Parathyroid adenoma (tissue), 2 donors: ENCODE measurements at regions not wholly inside any gene's neighbourhood (a gene's known extent, or its start where the extent isn't known, plus 50 kb on each side); places are given as distances from the start of the nearest gene placed in this dataset.

ENCODE experiments used
- H2AFZ ChIP-seq: fragments of 300-600 bp; sonication (generic); one replicate; pipeline ENCODE4 v1.7.0; 2017; ENCODE audit warnings: antibody characterized with exemption, mild to moderate bottlenecking
- H3K27ac ChIP-seq: fragments of 300-600 bp; sonication (generic); one replicate; pipeline ENCODE4 v1.7.0; 2017
- H3K27me3 ChIP-seq: fragments of 300-600 bp; sonication (generic); one replicate; pipeline ENCODE4 v1.7.0; 2017; ENCODE audit warnings: low read length; ENCODE audit not compliant: control insufficient read depth, insufficient read depth
- H3K36me3 ChIP-seq: fragments of 300-600 bp; sonication (generic); one replicate; pipeline ENCODE4 v1.7.0; 2017; ENCODE audit warnings: low read length; ENCODE audit not compliant: control insufficient read depth, insufficient read depth
- H3K4me1 ChIP-seq: fragments of 300-600 bp; sonication (generic); one replicate; pipeline ENCODE4 v1.7.0; 2017; ENCODE audit warnings: control low read depth
- H3K4me2 ChIP-seq: fragments of 300-600 bp; sonication (generic); one replicate; pipeline ENCODE4 v1.7.0; 2017; ENCODE audit warnings: low read length
- H3K4me3 ChIP-seq: fragments of 300-600 bp; sonication (generic); one replicate; pipeline ENCODE4 v1.7.0; 2017; ENCODE audit warnings: low read depth, low read length
- H3K79me2 ChIP-seq: fragments of 300-600 bp; sonication (generic); one replicate; pipeline ENCODE4 v1.7.0; 2017; ENCODE audit warnings: control low read depth
- H3K9ac ChIP-seq: fragments of 300-600 bp; sonication (generic); one replicate; pipeline ENCODE4 v1.7.0; 2017; ENCODE audit warnings: mild to moderate bottlenecking
- H3K9me3 ChIP-seq: fragments of 300-600 bp; sonication (generic); one replicate; pipeline ENCODE4 v1.7.0; 2017; ENCODE audit warnings: low read length; ENCODE audit not compliant: control insufficient read depth
- TF ChIP-seq, protein P1 (sequence below): fragments of 300-600 bp; sonication (generic); IDR thresholded peaks from one replicate; pipeline ENCODE4 v1.7.0; 2017; ENCODE audit warnings: antibody characterized with exemption, mild to moderate bottlenecking
- donor health status: primary hyperparathyroidism.

DNA sequence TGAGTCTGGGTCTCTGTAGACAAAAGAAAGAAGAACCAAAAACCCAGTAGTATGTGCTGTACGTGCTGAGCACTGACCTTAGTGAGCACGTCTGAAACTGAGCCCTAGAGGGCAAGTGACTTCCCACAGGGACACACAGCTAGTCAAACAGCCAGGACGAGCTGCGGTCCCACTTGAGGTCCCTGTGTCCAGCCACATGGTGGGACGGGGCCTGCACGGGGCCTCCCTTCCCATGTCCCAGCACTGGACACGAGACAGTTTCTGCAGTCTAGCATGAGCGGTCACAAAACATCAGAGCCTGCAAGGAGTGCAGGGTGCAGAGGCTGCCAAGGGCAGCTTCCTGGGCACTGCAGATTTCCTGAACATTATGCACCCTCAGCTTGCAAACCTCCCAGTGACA lies 121.6 kb downstream of the NCOR2 start:
- Histone ChIP-seq H2AFZ (no peak overlapping the region), H3K4me1 (no peaks in the 10 kb centered on the region), H3K27me3 (no peaks in the 10 kb centered on the region), H3K27ac (no peak overlapping the region), H3K79me2 (peaks cover 7% of the 10 kb centered on the region), H3K4me2 (no peak overlapping the region), H3K36me3 (no peaks in the 10 kb centered on the region), H3K4me3 (no peak overlapping the region), H3K9ac (no peak overlapping the region), H3K9me3 (no peaks in the 10 kb centered on the region)
- TF ChIP-seq, protein P1, sequence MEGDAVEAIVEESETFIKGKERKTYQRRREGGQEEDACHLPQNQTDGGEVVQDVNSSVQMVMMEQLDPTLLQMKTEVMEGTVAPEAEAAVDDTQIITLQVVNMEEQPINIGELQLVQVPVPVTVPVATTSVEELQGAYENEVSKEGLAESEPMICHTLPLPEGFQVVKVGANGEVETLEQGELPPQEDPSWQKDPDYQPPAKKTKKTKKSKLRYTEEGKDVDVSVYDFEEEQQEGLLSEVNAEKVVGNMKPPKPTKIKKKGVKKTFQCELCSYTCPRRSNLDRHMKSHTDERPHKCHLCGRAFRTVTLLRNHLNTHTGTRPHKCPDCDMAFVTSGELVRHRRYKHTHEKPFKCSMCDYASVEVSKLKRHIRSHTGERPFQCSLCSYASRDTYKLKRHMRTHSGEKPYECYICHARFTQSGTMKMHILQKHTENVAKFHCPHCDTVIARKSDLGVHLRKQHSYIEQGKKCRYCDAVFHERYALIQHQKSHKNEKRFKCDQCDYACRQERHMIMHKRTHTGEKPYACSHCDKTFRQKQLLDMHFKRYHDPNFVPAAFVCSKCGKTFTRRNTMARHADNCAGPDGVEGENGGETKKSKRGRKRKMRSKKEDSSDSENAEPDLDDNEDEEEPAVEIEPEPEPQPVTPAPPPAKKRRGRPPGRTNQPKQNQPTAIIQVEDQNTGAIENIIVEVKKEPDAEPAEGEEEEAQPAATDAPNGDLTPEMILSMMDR: no peak

DNA sequence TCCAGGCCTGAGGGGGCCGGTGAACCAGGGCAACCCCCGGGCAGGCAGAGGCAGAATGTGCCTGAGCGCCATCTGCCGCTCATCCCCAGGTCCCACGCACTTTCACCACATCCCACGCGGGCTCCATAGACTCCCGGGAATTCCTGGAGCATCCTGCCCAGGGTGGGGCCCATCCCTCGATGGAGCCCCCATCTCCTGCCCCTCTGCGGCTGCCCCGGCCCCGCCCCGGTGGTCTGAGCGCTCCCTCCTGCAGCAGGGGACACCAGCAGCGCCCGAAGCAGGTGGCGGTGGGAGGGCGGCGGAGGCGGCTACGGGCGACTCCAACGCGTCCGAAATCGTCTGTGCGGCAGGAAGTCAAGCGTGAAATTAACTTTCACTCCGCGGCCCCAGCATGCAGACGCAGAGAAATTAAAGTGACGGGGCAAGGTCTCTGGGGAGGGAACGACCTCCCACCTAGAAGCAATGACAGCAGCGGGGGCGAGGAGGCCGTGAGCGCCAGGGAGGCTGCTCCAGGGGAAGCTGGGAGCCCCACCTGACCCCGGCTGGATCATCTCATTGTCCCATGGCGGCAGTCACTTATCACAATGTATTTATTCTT lies 122.2 kb downstream of the NCOR2 start:
- Histone ChIP-seq H3K4me2 (no peak overlapping the region), H3K79me2 (peaks cover 7% of the 10 kb centered on the region), H3K27me3 (no peaks in the 10 kb centered on the region), H2AFZ (no peak overlapping the region), H3K36me3 (no peaks in the 10 kb centered on the region), H3K4me3 (no peak overlapping the region), H3K4me1 (no peaks in the 10 kb centered on the region), H3K9ac (no peak overlapping the region), H3K27ac (no peak overlapping the region), H3K9me3 (no peaks in the 10 kb centered on the region)
- TF ChIP-seq, protein P1: no peak

DNA sequence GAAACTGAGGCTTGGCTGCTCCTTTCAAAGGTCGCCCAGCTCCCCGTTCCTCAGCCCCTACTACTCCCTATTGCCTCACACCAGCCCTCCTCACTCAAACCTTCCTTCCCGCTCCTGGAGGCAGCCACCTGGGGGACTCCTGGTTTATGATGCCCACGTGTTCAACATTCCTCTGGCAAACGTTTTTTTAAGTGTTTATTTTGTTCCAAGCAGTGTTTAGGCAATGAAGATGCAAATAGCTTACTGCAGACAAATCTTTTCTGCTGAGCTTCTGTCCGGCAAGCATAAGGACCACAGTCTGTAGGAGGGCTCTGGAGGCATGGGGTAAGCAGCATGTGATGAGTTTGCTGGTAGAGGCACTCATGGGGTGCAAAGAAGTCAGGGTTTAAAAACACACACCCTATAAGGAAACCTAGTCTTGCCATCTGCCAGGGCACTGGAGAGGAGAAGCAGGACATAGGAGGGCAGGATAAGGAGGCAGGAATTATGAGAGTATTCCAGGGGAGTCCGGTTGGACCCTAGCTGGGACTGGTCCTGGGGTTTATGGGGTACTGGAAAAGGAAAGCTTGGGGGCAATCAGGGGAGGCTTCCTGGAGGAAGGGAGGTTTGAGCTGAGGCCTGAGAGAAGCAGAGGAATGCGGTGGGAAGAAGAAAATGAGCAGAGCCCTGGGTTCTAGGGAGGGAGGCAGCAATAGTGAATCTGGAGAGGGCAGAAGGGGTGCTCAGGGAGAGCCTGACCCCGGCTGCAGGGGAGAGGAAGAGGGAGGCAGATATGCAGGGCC lies 123.3 kb downstream of the NCOR2 start:
- Histone ChIP-seq H3K4me2 (no peak overlapping the region), H3K4me3 (no peak overlapping the region), H2AFZ (no peak overlapping the region), H3K27me3 (no peaks in the 10 kb centered on the region), H3K36me3 (no peaks in the 10 kb centered on the region), H3K4me1 (no peaks in the 10 kb centered on the region), H3K9ac (no peak overlapping the region), H3K27ac (no peak overlapping the region), H3K9me3 (no peaks in the 10 kb centered on the region), H3K79me2 (peaks cover 5% of the 10 kb centered on the region)
- TF ChIP-seq, protein P1: no peak

DNA sequence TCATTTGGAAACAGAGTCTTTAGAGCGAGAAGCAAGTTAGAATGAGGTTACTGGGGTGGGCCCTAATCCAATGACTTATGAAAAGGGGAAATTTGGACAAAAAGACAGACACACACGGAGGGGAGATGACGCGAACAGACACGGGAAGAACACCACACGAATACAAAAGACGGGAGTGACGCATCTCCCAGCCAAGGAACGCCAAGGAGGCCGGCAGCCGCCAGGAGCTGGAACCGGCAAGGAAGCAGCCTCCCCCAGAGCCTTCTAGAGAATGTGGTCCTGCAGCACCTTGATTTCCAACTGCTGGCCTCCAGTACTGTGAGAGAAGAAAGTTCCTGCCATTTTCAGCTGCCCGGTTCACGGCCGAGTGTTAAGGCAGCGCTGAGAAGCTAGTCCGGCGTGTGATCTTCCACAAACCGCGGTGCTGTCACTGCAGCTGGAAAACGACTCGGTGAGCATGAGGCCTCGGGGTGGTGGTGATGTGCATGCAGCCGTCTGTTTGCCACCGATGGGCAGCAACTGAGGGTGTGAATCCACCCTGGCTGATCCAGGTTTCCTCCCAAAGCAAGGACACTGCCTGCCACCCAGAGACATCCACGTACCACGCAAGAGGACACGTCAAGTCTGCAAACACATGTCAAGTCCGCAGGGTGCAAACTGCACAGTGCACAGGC lies 124.5 kb downstream of the NCOR2 start:
- no peak overlapping the region for H3K9ac ChIP-seq
- no peak overlapping the region for H3K27ac ChIP-seq
- TF ChIP-seq, protein P1: no peak
- H3K27me3 ChIP-seq: no peaks in the 10 kb centered on the region
- peaks cover 5% of the 10 kb centered on the region for H3K79me2 ChIP-seq
- H2AFZ ChIP-seq: no peak overlapping the region
- no peaks in the 10 kb centered on the region for H3K36me3 ChIP-seq
- H3K4me2 ChIP-seq: no peak overlapping the region
- no peaks in the 10 kb centered on the region for H3K9me3 ChIP-seq
- H3K4me3 ChIP-seq: no peak overlapping the region
- H3K4me1 ChIP-seq: no peaks in the 10 kb centered on the region
